ENCODE measurements at regions not wholly inside any gene's neighbourhood (a gene's known extent, or its start where the extent isn't known, plus 50 kb on each side); places are given as distances from the start of the nearest gene placed in this dataset.

DNA sequence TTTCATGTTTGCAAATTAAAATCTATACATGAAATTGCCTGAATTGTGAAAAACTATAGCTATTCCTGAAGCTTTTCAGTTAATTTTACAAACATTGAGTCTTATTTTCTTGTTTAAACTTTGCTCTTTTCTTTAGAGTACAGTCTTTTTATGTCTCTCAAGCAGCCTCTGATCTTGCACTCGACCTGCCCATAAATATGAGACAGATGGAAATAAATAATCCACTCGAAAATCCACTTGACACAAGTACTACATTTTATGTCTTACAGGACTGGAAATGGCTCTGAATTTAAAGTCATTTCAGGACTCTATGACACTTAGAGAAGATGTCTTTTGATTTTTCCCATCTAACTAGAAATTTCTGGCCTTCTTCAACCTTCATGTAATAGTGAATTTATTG lies 283.8 kb downstream of the USP25 start:
- no peak for DNase-seq (ENCODE audit: low spot score)

DNA sequence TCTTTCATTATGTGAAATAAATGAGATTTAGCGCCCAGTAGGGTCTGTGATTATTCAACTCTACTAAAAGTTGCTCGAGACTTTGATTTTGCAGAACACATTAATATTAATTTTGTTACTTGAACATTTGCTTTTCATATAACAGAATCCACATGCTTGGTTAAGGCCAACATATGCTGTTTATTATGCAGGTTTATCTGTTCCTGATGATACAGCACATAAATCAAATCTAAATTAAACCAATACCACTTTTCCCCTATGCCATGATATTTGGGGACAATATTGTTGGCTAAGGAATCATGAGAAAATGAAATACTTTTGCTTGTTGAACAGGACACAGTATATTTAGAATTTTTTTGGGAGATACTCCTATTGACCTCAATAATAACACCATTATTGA lies 291.1 kb downstream of the USP25 start:
- no peak for DNase-seq (ENCODE audit: low spot score)

DNA sequence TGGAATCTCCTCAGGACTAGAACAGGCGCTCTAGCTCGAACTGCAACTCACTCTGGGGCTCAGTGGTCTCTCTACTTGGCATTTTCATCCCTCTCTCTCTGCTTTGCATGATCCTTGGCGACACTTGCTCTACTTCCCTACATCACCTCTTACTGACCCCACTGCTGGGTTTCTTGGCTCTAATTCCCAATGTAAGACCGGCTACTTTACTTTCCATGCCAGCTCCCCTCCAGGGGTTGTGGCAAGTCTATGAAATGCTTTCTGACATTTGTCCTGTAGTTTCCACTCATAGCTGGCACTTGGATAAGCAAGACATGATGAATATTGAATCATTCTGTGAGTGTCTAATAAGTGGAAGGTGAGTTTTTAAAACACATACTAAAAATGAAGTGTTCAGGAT lies 292.3 kb downstream of the USP25 start:
- DNase-seq (ENCODE audit: low spot score): no peak

DNA sequence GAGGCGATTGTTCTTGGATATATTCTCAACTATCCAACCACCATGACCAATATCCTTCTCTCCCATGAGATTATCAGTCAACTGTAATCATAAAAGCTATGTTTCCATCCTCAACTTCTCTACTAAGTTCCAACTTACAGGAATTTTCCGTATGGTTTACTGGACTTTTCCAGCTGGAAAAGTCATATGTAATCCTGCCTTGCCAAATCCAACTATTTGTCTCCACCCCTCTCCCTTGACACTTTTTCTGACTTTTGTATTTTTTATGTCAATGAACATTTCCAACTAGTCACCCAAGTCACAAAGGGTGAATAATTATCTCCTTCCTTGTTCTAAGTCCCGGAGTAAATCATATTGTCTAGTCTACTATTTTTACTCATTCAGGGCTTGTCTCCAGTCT lies 293.1 kb downstream of the USP25 start:
- no peak for DNase-seq (ENCODE audit: low spot score)

DNA sequence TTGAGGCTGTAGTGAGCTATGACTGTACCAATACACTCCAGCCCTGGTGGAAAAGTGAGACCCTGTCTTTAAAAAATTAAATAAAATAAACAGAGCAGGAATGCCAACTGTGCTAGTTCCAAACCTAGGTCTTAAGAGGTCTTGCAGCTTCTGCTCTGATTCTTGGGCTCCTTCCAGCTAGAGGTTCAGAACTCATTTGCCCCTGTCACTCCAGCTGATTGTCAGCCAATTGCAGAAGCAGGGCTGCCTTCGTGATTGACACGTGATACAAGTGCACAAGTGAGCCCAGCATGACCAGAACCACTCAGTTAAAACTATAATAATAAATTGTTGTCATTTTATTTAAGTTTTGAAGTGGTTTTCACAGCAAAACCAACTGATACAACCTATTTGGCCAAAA lies 298.4 kb downstream of the USP25 start:
- no peak for DNase-seq (ENCODE audit: low spot score)

DNA sequence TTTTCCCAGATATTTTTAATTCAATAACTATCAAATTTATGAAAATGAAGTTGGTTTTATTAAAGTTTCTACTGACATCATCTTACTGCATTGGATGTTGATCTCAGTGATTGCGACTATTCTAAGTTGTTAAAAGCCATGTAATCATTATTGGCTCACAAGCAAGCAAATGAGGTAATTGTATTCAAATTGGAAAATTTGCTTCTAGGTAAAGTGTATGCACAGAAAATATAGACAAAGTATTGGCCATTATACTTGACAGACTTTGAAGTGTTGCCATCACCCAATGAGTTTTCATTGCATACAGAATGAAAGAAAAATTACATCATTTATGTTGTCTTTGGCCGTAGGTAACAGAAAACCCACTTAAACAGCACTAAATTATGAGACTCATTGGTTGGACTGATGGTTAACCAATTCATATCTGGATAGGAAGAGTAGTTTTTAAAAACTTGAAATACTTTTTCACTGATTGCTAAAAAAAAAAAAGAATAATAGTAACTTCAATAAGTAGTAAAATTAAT lies 299.2 kb downstream of the USP25 start:
- DNase-seq (ENCODE audit: low spot score): no peak

DNA sequence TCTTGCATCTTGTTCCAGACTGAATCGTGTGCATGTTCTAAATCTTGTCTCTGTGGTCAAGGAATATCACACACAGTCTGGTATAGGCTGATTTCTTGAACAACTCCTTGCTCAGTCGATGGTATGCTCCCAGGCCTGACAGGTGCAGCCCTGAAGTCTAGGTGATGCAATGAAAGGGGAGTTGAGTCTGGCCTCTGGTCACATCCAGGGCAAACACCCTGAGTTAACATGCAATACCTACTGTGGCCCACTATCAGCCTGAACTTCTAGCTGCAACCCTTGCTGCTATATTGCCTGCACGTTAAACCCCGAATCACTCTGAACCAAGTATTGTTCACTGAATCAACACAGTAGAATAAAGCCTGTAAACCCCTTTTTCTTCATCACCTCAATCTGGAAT lies 303.4 kb downstream of the USP25 start:
- no peak for DNase-seq (ENCODE audit: low spot score)

DNA sequence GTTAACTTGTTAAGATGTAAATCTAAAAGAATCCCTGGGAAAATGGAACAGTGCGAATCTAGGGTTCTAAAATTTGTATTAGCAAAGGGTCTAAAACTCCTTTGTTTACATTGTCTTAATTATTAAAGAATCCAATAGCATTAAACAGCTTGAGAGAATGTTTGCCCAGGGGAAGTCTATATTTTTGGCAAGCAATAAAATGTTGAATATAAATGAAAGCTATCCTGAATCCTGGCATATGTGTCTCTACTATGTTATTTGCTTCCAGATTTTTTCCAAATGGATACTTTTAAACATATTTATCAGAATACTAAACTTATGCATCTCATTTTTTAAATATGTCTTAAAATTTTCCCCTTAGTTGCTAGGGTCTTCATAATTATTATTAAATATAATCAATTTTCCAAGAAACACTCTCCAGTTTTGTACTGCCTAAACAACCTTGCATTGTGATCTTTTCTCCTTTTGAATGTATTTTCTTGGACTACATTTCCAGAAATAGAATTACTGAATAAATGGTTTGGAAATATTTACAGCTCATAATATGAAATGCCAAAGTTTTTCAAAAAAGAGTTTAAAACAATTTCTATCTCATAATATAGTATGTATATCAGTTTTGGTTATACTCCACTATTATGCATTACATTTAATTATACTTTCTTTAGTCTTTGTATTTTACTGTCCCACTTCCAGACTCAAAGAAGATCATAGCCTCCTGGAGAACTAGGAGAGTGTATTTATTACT lies 304.8 kb downstream of the USP25 start:
- no peak for DNase-seq (ENCODE audit: low spot score)

DNA sequence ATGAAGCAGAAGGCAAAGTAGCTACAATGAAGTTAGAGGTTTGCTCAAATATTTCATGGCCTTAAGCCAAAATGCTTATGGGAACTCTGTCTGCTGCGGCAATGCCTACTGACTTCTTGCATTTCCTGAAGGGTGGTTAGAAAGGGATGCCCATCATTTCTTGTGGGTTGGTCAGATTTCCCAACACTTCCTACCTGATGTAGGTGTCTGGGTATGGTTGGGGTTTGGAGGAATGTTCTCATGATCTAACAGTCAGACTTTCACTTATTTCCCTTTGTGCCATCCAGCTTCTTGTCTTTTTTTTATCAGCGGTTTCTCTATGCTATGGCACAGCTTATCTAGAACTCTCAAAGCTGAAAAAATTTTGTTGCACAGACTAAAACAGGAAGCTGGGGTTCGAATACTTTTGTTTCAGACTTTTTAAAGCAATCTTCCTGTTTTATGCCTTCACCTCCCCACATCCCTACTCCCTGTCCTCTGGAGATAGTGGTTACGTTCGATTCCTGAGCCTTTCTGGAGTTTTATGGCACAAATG lies 307.7 kb downstream of the USP25 start:
- DNase-seq (ENCODE audit: low spot score): no peak

DNA sequence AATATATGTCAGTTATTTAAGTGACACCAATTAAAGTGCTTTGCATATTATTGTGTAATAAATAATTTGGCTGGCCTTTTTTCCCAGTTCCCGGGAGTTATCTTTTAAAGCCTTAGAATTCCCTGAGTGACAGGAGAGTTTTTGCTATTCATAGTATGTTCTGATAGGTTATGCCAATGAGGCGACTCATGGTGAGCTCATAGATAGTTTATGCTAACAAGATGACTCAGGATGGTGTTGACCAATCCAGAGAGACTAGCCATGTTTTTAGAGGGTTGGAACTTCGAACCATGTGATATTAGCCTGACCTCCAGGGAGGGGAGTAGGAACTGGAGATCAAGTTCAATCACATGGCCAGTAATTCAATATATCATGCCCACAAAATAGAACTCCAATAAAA lies 310.8 kb downstream of the USP25 start:
- no peak for DNase-seq (ENCODE audit: low spot score)

DNA sequence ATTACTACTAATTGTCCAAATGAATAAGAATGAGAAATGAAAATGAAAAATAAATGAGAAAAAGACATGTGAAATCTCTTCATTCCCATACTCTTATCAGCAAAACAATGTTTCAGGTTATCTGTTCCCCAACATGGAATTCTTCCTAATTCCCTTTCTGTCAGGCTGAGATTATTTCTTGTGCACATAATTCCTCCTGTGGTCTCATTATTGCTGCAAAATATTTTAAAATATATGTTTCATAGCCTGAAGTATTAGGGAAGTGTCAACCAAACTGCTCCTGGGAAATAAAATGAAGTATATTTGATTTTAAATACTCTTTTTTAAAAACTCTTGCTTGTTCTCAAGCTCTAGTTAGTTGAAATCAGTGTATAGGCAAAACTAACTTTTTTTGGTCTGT lies 314.9 kb downstream of the USP25 start:
- no peak for DNase-seq (ENCODE audit: low spot score)

DNA sequence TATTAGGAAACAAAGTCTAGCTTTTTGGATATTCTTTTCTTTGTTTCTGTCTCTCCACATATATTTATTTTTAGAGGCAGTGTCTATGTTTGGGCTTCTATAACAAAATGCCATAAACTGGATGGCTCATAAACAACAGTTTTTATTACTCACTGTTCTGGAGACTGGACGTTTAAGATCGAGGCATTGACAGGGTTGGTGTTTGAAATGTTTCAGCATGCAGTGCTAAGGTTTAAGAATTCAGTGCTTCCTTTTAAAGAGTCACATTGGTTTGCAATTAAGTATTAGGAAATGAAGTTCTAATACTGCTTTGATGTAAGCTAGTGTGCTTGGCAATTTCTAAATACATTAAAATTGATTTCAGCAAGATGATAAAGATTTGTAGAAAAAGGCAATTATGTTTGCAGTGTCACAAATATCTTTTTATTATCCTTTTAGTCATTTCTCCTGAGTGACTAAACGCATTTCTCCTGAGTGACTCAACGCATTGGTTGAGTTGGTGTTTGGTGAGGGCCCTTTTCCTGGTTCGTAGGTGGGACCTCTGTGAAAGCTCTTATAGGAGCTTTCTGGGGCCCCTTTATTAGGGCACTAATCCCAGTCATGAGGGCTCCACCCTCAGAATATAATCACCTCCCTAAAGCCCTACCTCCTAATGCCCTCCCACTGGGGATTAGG lies 317.0 kb downstream of the USP25 start:
- DNase-seq (ENCODE audit: low spot score): no peak

DNA sequence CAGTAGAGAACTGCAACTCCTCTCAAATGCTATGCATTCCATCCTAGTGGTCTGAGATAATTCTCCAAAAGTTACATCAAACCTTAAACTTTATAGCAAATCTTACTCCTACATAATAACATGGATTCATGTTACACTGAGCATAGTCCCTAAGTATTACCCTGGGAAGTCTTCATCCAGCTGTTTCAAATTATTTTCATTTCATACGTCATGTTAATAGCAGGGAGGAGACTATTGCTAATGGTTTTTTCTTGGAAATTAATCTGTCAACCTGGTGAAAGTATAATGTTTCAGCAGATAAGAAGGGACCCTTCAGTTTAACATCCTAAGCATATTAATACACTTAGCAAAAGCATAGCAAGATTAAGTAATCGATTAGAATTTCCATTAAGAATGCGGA lies 318.1 kb downstream of the USP25 start:
- no peak for DNase-seq (ENCODE audit: low spot score)

DNA sequence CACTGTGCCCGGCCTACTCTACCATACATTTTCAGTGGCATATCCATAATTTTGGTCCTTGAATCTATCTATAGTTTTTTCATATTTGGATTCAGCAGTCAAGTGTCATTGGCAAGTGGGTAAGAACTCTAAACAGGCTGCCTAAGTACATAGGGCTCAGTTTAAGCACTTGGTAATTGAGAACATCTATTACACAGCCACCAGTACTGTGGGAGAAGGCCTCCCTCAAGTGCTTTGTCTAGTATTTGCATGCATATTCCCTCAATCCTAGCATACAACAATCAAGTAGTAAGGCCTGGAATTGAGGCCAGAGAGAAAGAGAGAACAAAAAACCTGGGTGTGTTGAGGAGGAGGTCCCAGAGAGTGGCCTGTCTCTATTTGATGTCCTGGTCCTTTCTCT lies 325.2 kb downstream of the USP25 start:
- no peak for DNase-seq (ENCODE audit: low spot score)

DNA sequence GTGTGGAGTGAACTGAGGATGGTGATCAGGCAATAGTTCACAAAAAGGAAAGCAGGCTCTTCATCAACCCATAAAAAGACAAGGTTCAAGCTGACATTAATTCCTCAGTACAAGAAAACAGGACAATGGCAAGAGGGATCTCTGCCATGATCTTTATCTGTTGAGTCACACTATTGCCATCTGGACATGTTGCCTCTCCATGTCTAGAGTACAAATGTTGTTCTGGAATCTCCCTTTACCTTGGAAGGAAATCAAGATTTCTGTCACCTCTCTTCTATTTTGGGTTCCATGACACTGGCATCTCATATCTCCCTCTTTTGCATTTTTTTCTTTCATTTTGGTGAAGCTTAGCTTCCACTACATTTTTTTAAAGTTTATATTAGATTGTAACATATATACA lies 329.1 kb downstream of the USP25 start:
- DNase-seq (ENCODE audit: low spot score): peak; percentile 90

DNA sequence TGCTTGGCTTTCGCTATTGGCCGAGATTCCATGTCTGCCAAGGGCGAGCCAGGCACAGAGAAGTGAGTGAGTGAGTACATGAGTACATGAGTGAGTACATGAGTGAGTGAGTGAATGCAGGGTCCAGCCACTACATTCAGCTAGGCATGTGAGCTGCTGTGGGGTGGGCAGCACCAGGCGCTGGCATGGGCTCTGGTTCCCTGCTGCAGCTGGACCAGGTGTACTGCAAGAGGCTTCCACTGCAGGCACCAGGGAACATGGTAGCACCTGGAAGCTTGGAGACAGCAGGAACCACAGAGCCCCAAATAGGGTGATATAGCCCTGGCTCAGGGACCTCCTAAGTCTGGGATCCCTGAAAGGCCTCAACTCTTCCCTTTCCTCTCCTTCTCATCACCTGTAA lies 330.2 kb downstream of the USP25 start:
- no peak for DNase-seq (ENCODE audit: low spot score)

DNA sequence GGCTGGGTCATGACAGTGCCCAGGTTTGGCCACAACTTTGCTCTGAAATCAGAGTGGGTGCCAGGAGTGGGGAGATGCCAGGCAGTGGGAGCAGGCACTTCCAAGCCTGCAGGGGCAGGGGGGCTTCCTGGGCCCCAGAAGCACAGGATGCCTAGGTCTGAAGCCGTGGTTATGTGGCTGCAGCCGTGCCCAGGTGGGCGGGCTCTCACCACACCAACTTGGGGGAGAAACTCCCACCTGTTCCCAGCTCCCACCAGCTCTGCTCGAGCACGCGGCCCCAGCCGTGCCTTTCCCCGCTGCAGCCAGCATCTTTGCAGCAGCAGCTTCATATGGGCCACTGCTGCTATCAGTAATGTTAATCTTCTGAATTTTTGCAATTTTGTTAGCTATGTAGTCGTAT lies 331.4 kb downstream of the USP25 start:
- DNase-seq (ENCODE audit: low spot score): no peak

DNA sequence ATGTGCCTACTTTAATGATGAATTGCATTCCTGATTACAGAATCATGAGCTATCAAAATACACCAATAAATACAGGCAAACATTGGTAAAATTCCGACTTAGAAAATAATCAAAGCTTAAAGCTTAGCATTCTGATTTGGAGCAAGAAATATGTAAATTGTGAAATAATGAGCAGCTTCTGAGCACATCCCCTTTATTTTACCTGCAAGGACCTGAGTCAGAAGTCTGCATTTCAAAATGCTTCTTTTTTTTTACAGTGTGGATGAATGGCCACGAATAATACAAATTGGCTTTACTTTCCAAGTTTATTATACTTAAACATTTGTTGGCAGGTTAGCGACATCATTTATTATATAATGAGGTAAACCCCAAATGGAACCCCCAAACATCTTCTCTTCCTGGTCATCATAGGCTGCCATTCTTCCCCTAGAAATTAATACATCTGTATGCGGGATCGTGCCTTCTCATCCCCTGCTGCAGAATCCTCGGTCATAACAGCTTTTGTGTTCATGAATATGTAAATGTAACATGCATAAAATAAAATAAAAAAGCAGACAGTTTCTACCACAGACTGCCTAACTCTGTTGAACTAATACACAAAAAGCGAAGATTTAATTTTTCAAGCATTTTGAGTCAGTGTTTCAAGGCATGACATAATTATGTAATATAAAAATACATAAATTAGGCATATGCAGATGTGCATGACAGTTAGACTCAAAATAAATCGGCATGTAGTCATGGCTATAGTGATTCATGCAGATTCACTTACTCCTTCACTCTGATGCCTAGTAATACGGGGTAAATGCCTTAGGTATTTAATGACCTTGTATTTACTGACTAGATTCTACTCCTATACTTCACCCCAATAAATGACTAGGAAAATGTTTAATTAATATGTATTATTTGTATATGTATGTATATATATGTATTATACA lies 339.7 kb downstream of the USP25 start:
- peak; percentile 45 for DNase-seq (ENCODE audit: low spot score)

DNA sequence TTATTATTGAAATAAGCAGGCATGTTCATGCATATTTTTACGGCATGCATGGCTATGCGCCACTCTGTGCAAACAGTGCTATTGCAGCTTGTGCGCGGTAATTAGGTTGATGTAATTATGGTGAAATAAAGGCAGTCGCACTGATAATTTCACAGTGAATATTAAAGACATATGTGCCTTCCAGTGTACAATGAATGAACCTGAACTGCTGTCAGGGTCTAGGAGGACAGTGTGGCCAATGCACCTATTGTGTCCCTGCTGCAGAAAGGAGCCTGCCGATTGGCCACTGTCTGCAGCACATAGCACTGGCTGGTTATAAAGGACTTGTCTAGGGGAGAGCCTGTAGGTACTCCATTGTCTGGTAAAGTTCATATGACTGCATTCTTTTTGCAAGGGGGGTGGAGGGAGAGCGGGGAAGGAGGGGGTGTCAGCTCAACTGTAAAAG lies 340.4 kb downstream of the USP25 start:
- DNase-seq (ENCODE audit: low spot score): peak; percentile 95

DNA sequence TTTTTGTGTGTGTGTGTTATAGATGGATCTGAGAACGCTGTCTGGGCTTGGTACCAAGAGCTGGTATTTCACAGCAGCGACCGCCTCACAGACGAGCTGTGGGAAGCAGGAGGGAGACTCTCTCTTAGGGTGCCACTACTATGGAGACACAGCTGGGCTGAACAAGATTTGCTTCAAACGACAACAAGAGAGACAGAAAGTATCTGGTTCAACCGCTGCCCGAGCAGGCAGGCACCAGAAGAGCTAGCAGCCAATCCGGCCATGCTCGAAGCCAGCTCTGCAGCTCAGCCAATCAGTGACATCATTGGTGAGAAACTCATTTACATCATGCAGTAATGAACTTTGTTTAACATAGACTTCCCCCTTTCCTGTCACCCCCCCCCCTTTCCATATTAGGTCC lies 341.3 kb downstream of the USP25 start:
- peak; percentile 93 for DNase-seq (ENCODE audit: low spot score)

DNA sequence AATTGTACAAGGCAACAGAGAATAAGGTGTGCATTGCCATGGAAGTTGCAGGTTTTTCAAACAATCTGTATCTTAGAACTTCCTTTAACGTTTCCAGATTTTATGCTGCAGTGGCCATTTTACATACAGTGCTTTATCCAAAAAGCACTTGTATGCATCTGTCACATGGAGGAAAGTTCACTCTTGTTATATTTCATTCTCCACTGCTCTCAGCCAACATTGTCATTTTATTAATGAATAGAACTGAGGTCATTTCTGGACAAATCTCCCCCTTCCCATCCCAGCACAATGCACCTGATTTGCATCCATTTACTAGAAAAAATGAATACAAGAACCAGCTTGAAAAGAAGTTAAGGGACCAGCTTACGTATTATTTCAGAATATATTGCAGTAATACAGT lies 342.0 kb downstream of the USP25 start:
- DNase-seq (ENCODE audit: low spot score): peak; percentile 60

DNA sequence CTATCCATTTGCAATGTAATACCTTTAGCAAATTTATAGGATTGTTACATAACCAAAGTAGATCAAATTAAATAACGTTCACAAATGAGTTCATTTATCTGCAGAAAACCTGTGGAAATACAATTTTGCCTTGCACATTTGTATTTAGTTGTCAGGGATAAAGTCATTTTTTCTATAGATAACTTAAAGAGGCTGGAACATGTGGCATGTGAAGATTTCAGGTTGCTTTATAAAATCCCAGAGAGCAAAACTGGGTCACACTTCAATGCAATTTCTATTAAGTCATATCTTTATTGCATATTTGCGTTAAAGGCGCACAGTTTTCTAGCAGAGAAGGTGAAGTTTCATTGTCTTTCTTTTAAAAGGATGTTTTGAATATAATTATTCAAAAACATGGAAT lies 342.4 kb downstream of the USP25 start:
- peak; percentile 48 for DNase-seq (ENCODE audit: low spot score)

All from cerebellar cortex (tissue), 1 donor.